PC-3 (cell line): ENCODE measurements at regions not wholly inside any gene's neighbourhood (a gene's known extent, or its start where the extent isn't known, plus 50 kb on each side); places are given as distances from the start of the nearest gene placed in this dataset.
A peak's percentile ranks its signal among the peaks of the same experiment; 100 is the strongest.

Experiments used
- ATAC-seq: fragments of 200-7000 bp; cut with Tn5 transposase; 2 replicates; pipeline ENCODE4 v1.9.1; 2020; ENCODE audit warnings: mild to moderate bottlenecking, moderate library complexity
- BruUV-seq: library from RNA; stranded (reverse); fragments of 400-500 nt; replicated peaks from 2 replicates; lab custom pipeline; 2021; lab: Mats Ljungman, UMichigan
- CTCF ChIA-PET: fragments of 300-600 bp; sonication (Branson Sonifier 250); formaldehyde crosslinking; loops from one replicate; lab custom pipeline; 2022; ENCODE audit warnings: antibody characterized with exemption; lab: Charles Lee
- POLR2A ChIA-PET: fragments of 300-600 bp; sonication (Branson Sonifier 250); formaldehyde crosslinking; loops from one replicate; lab custom pipeline; 2022; ENCODE audit warnings: antibody characterized with exemption; ENCODE audit not compliant: unreplicated experiment; lab: Charles Lee
- DNase-seq: peaks from one replicate; pipeline ENCODE4 v3.0.0-alpha.2; 2015
- H2AFZ ChIP-seq: fragments of 300-600 bp; sonication (generic); 2 replicates; pipeline ENCODE4 v1.6.0; 2016; ENCODE audit warnings: antibody characterized with exemption, low read length
- H3F3A ChIP-seq: fragments of 300-600 bp; sonication (generic); one replicate; pipeline ENCODE4 v1.6.0; 2017; ENCODE audit warnings: antibody characterized with exemption, low read length, control low read depth, mild to moderate bottlenecking; ENCODE audit not compliant: unreplicated experiment
- H3K27ac ChIP-seq: fragments of 300-600 bp; sonication (generic); 2 replicates; pipeline ENCODE4 v1.5.1; 2016; ENCODE audit warnings: mild to moderate bottlenecking, low read length
- H3K27me3 ChIP-seq: fragments of 300-600 bp; sonication (generic); 2 replicates; pipeline ENCODE4 v1.6.1; 2016; ENCODE audit warnings: low read length, mixed read lengths
- H3K36me3 ChIP-seq: fragments of 300-600 bp; sonication (generic); 2 replicates; pipeline ENCODE4 v1.6.1; 2016; ENCODE audit warnings: low read depth, mixed run types, low read length, mixed read lengths
- H3K4me1 ChIP-seq: fragments of 300-600 bp; sonication (generic); 2 replicates; pipeline ENCODE4 v1.5.1; 2016; ENCODE audit warnings: low read length; ENCODE audit not compliant: insufficient read depth
- H3K4me2 ChIP-seq: fragments of 300-600 bp; sonication (generic); 2 replicates; pipeline ENCODE4 v1.6.0; 2016; ENCODE audit warnings: low read length
- H3K4me3 ChIP-seq: fragments of 300-600 bp; sonication (generic); 2 replicates; pipeline ENCODE4 v1.5.1; 2016; ENCODE audit warnings: mild to moderate bottlenecking, low read length, mixed read lengths
- H3K79me2 ChIP-seq: fragments of 300-600 bp; sonication (generic); 2 replicates; pipeline ENCODE4 v1.6.1; 2017; ENCODE audit warnings: low read length, mixed read lengths
- H3K9ac ChIP-seq: fragments of 300-600 bp; sonication (generic); 2 replicates; pipeline ENCODE4 v1.6.0; 2016; ENCODE audit warnings: mild to moderate bottlenecking, low read length
- H3K9me2 ChIP-seq: fragments of 300-600 bp; sonication (generic); replicated peaks from 2 replicates; pipeline ENCODE4 v1.6.1; 2016; ENCODE audit warnings: mixed run types, low read length, mixed read lengths
- H3K9me3 ChIP-seq: fragments of 300-600 bp; sonication (generic); 2 replicates; pipeline ENCODE4 v1.6.1; 2016; ENCODE audit warnings: low read length, mixed read lengths
- H4K20me1 ChIP-seq: fragments of 300-600 bp; sonication (generic); 2 replicates; pipeline ENCODE4 v1.6.1; 2016; ENCODE audit warnings: low read length, mixed read lengths
- EZH2 ChIP-seq: fragments of 300-600 bp; sonication (generic); IDR thresholded peaks from one replicate; pipeline ENCODE4 v1.6.1; 2017; ENCODE audit warnings: antibody characterized with exemption, mild to moderate bottlenecking, low read length; ENCODE audit not compliant: unreplicated experiment
- EZH2phosphoT487 ChIP-seq: fragments of 300-600 bp; sonication (generic); IDR thresholded peaks from 2 replicates; pipeline ENCODE4 v1.6.1; 2018; ENCODE audit warnings: mild to moderate bottlenecking, antibody characterized with exemption, low read length, borderline replicate concordance
- intact Hi-C: fragments of 100-400 bp; cut with micrococcal nuclease; formaldehyde crosslinking; loops from 2 replicates; pipeline ENCODE4 v1.9.0; 2023
- TF ChIP-seq, protein P1 (sequence below): fragments of 300-600 bp; sonication (generic); conservative IDR thresholded peaks from 2 replicates; pipeline ENCODE4 v1.5.1; 2017; ENCODE audit warnings: antibody characterized with exemption, low read depth, mild to moderate bottlenecking, low read length

DNA sequence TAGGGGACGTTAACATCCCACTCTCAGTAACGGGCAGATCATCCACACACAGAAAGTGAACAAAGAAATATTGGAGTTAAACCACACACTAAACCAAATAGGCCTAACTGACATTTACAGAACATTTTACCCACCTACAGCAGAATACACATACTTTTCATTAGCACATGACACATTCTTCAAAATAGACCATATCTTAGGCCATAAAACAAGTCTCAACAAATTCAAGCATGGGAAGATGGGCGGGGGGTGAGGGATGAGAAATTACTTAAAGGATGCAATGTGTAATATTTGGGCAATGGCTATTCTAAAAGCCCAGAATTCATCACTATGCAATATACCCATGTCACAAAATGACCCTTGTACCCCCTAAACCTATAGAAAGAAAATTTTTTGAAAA is 226.2 kb downstream of the ATPSCKMT start:
- H3K4me3 ChIP-seq: no peak overlapping the region
- H2AFZ ChIP-seq: no peak overlapping the region
- no peak for ATAC-seq
- TF ChIP-seq, protein P1, sequence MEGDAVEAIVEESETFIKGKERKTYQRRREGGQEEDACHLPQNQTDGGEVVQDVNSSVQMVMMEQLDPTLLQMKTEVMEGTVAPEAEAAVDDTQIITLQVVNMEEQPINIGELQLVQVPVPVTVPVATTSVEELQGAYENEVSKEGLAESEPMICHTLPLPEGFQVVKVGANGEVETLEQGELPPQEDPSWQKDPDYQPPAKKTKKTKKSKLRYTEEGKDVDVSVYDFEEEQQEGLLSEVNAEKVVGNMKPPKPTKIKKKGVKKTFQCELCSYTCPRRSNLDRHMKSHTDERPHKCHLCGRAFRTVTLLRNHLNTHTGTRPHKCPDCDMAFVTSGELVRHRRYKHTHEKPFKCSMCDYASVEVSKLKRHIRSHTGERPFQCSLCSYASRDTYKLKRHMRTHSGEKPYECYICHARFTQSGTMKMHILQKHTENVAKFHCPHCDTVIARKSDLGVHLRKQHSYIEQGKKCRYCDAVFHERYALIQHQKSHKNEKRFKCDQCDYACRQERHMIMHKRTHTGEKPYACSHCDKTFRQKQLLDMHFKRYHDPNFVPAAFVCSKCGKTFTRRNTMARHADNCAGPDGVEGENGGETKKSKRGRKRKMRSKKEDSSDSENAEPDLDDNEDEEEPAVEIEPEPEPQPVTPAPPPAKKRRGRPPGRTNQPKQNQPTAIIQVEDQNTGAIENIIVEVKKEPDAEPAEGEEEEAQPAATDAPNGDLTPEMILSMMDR: no peak
- no peak for TF ChIP-seq EZH2phosphoT487
- TF ChIP-seq EZH2: no peak
- intact Hi-C loops: no loop called here
- no peak overlapping the region for H3K27ac ChIP-seq
- H3K79me2 ChIP-seq: no peaks in the 10 kb centered on the region
- DNase-seq: no peak
- no peak overlapping the region for H3K4me2 ChIP-seq
- H3K9me2 ChIP-seq: no peaks in the 10 kb centered on the region
- peaks cover 10% of the 10 kb centered on the region for H3K4me1 ChIP-seq
- no peaks in the 10 kb centered on the region for H3K27me3 ChIP-seq
- no TSS peak for BruUV-seq
- H4K20me1 ChIP-seq: no peaks in the 10 kb centered on the region
- CTCF ChIA-PET: no interaction called here
- no peaks in the 10 kb centered on the region for H3F3A ChIP-seq
- 0 out of 2 replicates have a peak, but pooled peaks cover 4% of the 10 kb centered on the region for H3K9me3 ChIP-seq
- no peak overlapping the region for H3K9ac ChIP-seq
- H3K36me3 ChIP-seq: no peaks in the 10 kb centered on the region
- POLR2A ChIA-PET: no interaction called here

DNA sequence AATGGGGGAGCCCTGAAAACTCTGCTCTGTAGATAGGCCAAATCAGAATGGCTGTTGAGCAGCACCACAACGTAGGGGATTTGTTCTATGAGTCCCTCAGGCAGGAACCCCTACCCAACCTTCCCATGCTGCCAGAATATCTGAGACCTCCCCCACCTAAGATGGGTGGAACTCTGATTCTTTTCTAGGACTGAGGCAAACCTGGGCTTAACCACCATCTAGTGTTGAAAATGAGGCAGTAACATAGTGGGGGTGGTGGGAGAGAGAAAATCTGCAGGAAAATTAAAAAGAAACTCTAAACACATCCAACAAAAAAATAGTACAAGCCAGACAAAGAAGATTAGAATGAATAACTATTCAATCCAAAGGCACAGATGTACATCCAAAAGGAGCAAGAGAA is 228.4 kb downstream of the ATPSCKMT start:
- H3K4me1 ChIP-seq: peaks cover 28% of the 10 kb centered on the region
- H3K27ac ChIP-seq: no peak overlapping the region
- no peak for ATAC-seq
- no peak overlapping the region for H2AFZ ChIP-seq
- no peak overlapping the region for H3K4me2 ChIP-seq
- H3K9ac ChIP-seq: no peak overlapping the region
- H3K4me3 ChIP-seq: no peak overlapping the region
- no peaks in the 10 kb centered on the region for H3F3A ChIP-seq
- no peaks in the 10 kb centered on the region for H3K79me2 ChIP-seq
- intact Hi-C loops: no loop called here
- no peak for DNase-seq
- no peaks in the 10 kb centered on the region for H3K9me2 ChIP-seq
- TF ChIP-seq, protein P1: peak; percentile 41; the same call in 1 of the 2 replicates
- no peak for TF ChIP-seq EZH2phosphoT487
- ChIA-PET CTCF (no interaction called here), POLR2A (no interaction called here)
- H4K20me1 ChIP-seq: no peaks in the 10 kb centered on the region
- H3K36me3 ChIP-seq: no peaks in the 10 kb centered on the region
- no TSS peak for BruUV-seq
- H3K27me3 ChIP-seq: no peaks in the 10 kb centered on the region
- H3K9me3 ChIP-seq: no peaks in the 10 kb centered on the region

DNA sequence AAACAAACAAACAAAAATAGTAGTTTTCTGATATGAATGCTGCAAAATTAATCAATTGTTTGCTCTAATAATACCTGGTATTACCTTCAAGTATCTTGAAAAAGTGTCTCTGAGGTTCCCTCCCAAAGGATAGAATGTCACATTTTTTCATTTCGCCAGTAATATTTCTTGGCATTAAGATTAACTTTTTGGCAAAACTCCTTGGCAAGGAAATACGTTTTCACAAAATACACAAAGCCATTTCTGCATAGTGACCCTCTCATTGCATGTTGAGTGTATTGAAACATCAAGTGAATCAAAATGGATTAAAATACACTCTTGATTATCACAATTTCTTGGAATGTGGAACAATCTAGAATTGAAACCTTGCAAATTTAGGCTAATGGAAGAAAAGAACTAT is 230.5 kb downstream of the ATPSCKMT start:
- TF ChIP-seq, protein P1: no peak
- TF ChIP-seq EZH2phosphoT487: no peak
- no peak for TF ChIP-seq EZH2
- Histone ChIP-seq H3K27me3 (no peaks in the 10 kb centered on the region), H3K4me2 (peak overlapping the region; percentile 35), H3K9ac (peak overlapping the region; percentile 72), H3K79me2 (no peaks in the 10 kb centered on the region), H4K20me1 (no peaks in the 10 kb centered on the region), H3K4me3 (no peak overlapping the region), H3K9me2 (no peaks in the 10 kb centered on the region), H3K27ac (peak overlapping the region; percentile 91), H2AFZ (no peak overlapping the region), H3K4me1 (peaks cover 29% of the 10 kb centered on the region), H3K36me3 (no peaks in the 10 kb centered on the region), H3F3A (no peaks in the 10 kb centered on the region), H3K9me3 (no peaks in the 10 kb centered on the region)
- CTCF ChIA-PET: no interaction called here
- ATAC-seq (no peak), DNase-seq (peak; percentile 28)
- POLR2A ChIA-PET: no interaction called here
- BruUV-seq: no TSS peak
- intact Hi-C loops: no loop called here
